ENCODE measurements at regions not wholly inside any gene's neighbourhood (a gene's known extent, or its start where the extent isn't known, plus 50 kb on each side); places are given as distances from the start of the nearest gene placed in this dataset.

GRCh38 chr2:3010001-3010400 lies 367.6 kb downstream of the EIPR1 start:
- TF ChIP-seq CTCF (IDR thresholded peaks at IDR 0.05) = no peak
- no peak for TF ChIP-seq EZH2 (IDR thresholded peaks at IDR 0.05)
